Ectodermal cell (in vitro differentiated cells): ENCODE measurements at regions not wholly inside any gene's neighbourhood (a gene's known extent, or its start where the extent isn't known, plus 50 kb on each side); places are given as distances from the start of the nearest gene placed in this dataset.
"Not testable (repeated sequence)": the region's sequence is repeated elsewhere in the genome, so short reads cannot be mapped to it uniquely, and the experiment has no call there.

Experiments used
- H3K27ac ChIP-seq: 2 replicates; pipeline ENCODE4 v1.7.0; 2013; ENCODE audit warnings: mild to moderate bottlenecking, low read depth, low read length; ENCODE audit not compliant: insufficient read depth, poor library complexity, severe bottlenecking
- H3K27me3 ChIP-seq: 2 replicates; pipeline ENCODE4 v1.7.0; 2013; ENCODE audit warnings: mild to moderate bottlenecking, low read length; ENCODE audit not compliant: insufficient read depth, control insufficient read depth, poor library complexity, severe bottlenecking
- H3K36me3 ChIP-seq: one replicate; pipeline ENCODE4 v1.7.0; 2013; ENCODE audit warnings: low read length; ENCODE audit not compliant: control insufficient read depth, insufficient read depth
- H3K4me1 ChIP-seq: one replicate; pipeline ENCODE4 v1.7.0; 2013; ENCODE audit warnings: low read length; ENCODE audit not compliant: control insufficient read depth, insufficient read depth
- H3K4me3 ChIP-seq: 2 replicates; pipeline ENCODE4 v1.7.0; 2013; ENCODE audit warnings: low read depth, low read length, control low read depth; ENCODE audit not compliant: insufficient read depth
- H3K9me3 ChIP-seq: 2 replicates; pipeline ENCODE4 v1.7.0; 2013; ENCODE audit warnings: mild to moderate bottlenecking, low read length, moderate library complexity; ENCODE audit not compliant: control insufficient read depth
- WGBS, 2 experiments: methylation state at CpG; one replicate each; pipeline ENCODE4 v1.1.7; 2013; ENCODE audit warnings: missing lambda C conversion rate in 2 of 2; 5-methylcytosine and 5-hydroxymethylcytosine counted together

DNA sequence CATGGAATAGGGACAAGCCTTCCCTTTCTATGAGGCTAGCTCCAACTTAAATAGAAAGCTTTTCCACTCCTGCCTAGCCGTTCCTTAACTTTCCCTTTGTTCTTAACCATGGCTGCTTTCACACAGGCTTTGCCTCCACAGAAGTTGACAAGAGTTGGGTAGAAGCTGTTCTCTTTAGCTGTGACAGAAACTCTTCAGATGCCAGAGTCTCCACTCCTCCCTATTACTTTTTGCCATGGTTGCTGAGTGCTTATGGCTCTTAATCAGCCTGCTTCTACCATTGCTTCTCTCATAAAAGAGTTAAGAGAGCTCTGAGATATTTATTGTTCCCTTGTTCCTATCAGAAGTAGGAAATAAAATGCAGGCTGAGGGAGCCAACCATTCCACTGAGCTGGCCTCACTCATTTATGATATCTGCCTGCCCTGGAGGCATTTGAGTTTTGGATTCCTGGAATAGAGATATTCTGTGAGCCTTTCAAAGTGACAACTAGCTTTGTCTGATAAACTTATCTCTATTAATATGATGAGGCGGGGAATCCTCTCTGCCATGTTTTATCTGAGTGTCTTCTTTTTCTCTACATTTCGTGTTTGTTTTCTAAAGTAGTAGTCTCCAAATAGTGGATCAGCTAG, 162.6 kb downstream of the DMAC1 start:
- Histone ChIP-seq H3K4me3 (no peak overlapping the region), H3K27ac (no peak overlapping the region), H3K27me3 (no peaks in the 10 kb centered on the region), H3K4me1 (no peaks in the 10 kb centered on the region), H3K36me3 (no peaks in the 10 kb centered on the region), H3K9me3 (no peaks in the 10 kb centered on the region)
- 78 to 82% methylated on average over 3 of the region's 3 CpGs for WGBS, 2 experiments

DNA sequence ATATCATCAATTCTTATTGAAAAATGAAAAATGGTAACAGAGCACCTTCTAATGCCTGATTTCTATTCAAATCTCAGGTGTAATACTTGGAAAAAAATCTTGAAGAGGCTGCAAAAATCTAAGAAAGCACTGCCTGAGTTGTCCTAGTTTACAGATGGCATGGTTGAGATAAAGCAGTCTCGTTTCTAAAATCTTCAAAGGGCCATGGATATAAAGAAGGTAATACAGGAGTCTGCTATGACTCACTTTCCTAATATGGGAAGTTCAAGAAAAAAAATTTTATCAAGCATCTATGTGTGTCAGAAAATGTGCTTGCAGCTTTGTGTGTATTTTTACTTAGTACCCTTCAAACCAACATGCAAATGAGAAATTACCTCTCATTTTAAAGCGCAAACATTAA, 163.3 kb downstream of the DMAC1 start:
- H3K9me3 ChIP-seq = no peaks in the 10 kb centered on the region
- 87 to 95% methylated on average over 2 of the region's 2 CpGs for WGBS, 2 experiments
- no peaks in the 10 kb centered on the region for H3K4me1 ChIP-seq
- no peaks in the 10 kb centered on the region for H3K27me3 ChIP-seq
- H3K36me3 ChIP-seq = no peaks in the 10 kb centered on the region
- no peak overlapping the region for H3K27ac ChIP-seq
- H3K4me3 ChIP-seq = no peak overlapping the region

DNA sequence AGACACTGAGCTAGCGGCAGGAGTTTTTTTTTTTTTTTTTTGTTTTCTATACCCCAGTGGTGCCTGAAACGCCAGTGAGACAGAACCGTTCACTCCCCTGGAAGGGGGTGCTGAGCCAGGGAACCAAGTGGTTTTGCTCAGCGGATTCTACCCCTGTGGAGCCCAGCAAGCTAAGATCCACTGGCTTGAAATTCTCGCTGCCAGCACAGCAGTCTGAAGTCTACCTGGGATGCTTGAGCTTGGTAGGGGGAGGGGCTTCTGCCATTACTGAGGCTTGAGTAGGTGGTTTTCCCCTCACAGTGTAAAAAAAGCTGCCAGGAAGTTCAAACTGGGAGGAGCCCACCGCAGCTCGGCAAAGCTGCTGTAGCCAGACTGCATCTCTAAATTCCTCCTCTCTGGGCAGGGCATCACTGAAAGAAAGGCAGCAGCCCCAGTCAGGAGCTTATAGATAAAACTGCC, 173.0 kb downstream of the DMAC1 start:
- WGBS, 2 experiments = 27 to 31% methylated on average over 7 of the region's 7 CpGs
- H3K9me3 ChIP-seq, H3K4me1 ChIP-seq, H3K36me3 ChIP-seq, H3K27ac ChIP-seq, H3K4me3 ChIP-seq, H3K27me3 ChIP-seq: not testable (repeated sequence)

DNA sequence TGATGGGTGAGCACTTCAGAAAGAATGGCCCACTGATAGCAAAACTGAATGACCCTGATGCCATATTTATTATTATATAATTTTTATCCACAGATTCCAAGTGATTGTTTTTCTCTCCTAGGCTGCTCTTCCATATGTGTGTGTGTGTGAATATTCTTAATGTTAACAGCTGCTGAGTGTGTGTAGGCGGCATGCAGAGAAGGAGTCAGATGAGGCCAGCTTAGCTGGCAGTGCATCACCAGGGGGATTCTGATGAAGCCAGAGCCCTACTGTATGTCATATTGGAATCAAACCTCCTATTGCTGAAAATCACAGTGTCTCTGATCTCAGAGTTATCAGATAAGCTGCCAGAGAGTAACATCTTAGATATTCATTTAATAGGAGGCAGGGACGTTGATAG, 177.1 kb downstream of the DMAC1 start:
- H3K27ac ChIP-seq = no peak overlapping the region
- H3K27me3 ChIP-seq = no peaks in the 10 kb centered on the region
- H3K4me1 ChIP-seq = no peaks in the 10 kb centered on the region
- no peaks in the 10 kb centered on the region for H3K9me3 ChIP-seq
- 65 to 77% methylated on average over 2 of the region's 2 CpGs for WGBS, 2 experiments
- no peaks in the 10 kb centered on the region for H3K36me3 ChIP-seq
- H3K4me3 ChIP-seq = no peak overlapping the region

DNA sequence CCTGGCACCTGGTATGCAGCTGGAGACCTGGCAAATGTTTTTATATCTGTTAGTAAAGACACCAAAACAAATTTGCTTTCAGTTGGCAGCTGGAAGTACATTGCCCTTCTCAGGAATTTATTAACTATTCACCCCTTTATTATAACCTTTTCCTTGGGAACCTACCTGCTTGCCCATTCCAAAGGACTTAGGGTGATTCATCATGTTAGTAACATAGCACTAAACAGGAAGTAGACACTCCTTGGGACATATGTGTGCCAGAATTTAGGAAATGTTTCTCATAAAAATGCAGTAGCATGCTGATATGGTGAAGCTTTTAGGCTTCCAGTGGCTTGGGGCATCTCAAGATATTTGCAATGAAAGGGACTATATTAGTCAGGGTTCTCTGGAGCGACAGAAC, 184.2 kb downstream of the DMAC1 start:
- H3K36me3 ChIP-seq = no peaks in the 10 kb centered on the region
- no peaks in the 10 kb centered on the region for H3K27me3 ChIP-seq
- no peaks in the 10 kb centered on the region for H3K9me3 ChIP-seq
- no peak overlapping the region for H3K27ac ChIP-seq
- WGBS, 2 experiments = 89 to 97% methylated on average over 1 of the region's 1 CpG
- H3K4me1 ChIP-seq = no peaks in the 10 kb centered on the region
- no peak overlapping the region for H3K4me3 ChIP-seq

DNA sequence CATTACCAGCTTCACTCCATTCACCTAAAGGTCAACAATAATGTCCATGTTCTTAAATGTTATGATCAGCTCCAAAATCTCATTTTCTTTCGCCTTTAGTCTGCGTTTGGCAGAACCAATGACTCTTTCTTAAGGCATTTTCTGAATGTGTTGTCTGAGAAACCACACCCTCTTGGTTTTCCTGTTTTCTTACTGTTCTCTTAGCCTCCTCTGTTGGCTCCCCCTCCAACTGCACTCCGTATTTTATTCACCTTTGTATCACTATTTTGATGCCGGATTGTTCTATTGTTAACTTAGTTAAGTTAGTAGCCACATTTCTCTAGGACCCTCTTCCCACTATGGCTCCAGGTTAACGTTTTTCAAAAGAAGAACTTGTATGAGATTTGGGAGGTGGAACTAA, 185.6 kb downstream of the DMAC1 start:
- WGBS, 2 experiments = 88 to 93% methylated on average over 4 to 5 of the region's 5 CpGs
- Histone ChIP-seq H3K27ac (no peak overlapping the region), H3K4me1 (no peaks in the 10 kb centered on the region), H3K9me3 (no peaks in the 10 kb centered on the region), H3K36me3 (no peaks in the 10 kb centered on the region), H3K27me3 (no peaks in the 10 kb centered on the region), H3K4me3 (no peak overlapping the region)

DNA sequence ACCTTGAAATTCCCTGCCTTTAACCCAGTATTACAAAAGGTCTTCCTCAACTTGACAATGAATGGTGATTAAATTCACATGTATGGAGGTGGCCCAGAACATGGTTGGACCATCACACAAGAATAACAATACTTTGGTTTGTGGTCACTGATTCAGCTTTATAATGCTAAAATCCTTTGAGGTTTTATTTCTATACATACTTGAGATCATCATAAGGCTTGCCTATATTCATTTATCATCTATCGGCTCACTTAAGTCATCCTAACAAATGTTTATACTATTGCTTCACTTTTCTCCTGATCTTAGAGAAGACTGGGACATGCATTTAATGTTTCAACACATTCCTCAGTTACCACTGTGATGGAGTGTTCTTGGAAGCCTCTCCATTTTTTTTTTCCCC, 191.3 kb downstream of the DMAC1 start:
- Histone ChIP-seq H3K27ac (no peak overlapping the region), H3K4me1 (no peaks in the 10 kb centered on the region), H3K36me3 (no peaks in the 10 kb centered on the region), H3K27me3 (no peaks in the 10 kb centered on the region), H3K4me3 (no peak overlapping the region), H3K9me3 (no peaks in the 10 kb centered on the region)
- 88 to 94% methylated on average over 1 of the region's 1 CpG for WGBS, 2 experiments

DNA sequence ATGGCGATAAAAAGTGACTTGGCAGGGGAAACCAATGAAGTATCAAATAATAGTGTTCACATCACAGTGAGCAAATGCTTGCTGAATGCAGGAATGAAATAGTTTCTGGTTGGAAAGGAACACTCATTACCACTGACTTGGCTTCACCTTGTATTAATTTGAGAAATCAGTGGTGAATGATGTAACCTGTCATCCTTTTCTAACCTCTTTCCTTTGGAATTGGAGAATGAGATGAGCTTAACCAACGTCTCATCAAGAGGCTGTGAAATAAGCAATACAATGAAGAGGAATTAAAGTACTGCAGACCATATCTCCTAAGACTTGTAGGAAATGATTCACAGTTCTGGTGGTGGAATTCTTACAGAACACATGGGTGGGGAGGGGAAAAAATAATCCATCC, 192.2 kb downstream of the DMAC1 start:
- WGBS, 2 experiments = 38 to 100% methylated on average over 1 to 2 of the region's 2 CpGs
- H3K27ac ChIP-seq = no peak overlapping the region
- no peaks in the 10 kb centered on the region for H3K9me3 ChIP-seq
- H3K4me1 ChIP-seq = no peaks in the 10 kb centered on the region
- no peaks in the 10 kb centered on the region for H3K27me3 ChIP-seq
- H3K4me3 ChIP-seq = no peak overlapping the region
- no peaks in the 10 kb centered on the region for H3K36me3 ChIP-seq

DNA sequence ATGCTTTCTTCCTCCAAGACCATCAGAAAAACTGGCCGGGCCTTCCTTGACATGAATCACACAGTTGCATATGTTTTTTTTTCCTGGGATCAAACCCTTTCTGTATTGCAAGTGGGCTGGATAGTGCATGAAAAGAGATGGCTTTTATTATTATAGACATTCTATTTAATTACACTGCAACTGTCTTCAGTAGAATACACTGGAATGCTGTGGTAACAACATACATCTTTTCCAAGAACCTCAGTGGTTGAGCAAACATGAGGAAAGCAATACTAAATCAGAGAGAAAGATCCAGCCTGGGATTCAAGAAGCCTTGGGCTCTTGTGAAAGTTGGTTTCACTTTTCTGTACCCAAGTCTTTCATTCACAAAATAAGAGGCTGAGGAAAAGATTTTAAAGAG, 193.0 kb downstream of the DMAC1 start:
- H3K9me3 ChIP-seq = no peaks in the 10 kb centered on the region
- no peaks in the 10 kb centered on the region for H3K4me1 ChIP-seq
- H3K27me3 ChIP-seq = no peaks in the 10 kb centered on the region
- H3K4me3 ChIP-seq = no peak overlapping the region
- no peak overlapping the region for H3K27ac ChIP-seq
- 100% methylated on average over 1 of the region's 1 CpG for WGBS, 2 experiments
- no peaks in the 10 kb centered on the region for H3K36me3 ChIP-seq

DNA sequence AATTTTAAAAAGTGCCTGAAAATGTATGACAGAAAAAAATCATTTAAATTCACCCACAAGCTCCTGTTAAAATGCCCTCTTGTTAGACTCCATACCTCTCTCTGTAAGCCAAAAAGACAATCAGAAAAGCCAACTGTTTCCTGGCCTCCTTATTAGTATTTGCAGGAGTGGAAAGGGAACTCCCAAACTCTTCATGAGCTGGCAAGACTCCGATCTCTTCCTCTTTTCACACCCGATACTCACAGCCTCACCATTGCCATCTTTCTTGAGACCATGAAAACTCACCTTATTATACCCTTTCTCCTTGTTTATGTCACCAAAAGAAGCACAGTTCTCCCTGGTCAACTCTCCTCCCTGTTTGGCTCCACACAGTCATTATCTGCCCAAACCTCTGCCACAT, 197.8 kb downstream of the DMAC1 start:
- no peaks in the 10 kb centered on the region for H3K27me3 ChIP-seq
- no peak overlapping the region for H3K27ac ChIP-seq
- H3K36me3 ChIP-seq = no peaks in the 10 kb centered on the region
- H3K4me1 ChIP-seq = no peaks in the 10 kb centered on the region
- H3K9me3 ChIP-seq = no peaks in the 10 kb centered on the region
- H3K4me3 ChIP-seq = no peak overlapping the region
- 88 to 89% methylated on average over 2 of the region's 2 CpGs for WGBS, 2 experiments

DNA sequence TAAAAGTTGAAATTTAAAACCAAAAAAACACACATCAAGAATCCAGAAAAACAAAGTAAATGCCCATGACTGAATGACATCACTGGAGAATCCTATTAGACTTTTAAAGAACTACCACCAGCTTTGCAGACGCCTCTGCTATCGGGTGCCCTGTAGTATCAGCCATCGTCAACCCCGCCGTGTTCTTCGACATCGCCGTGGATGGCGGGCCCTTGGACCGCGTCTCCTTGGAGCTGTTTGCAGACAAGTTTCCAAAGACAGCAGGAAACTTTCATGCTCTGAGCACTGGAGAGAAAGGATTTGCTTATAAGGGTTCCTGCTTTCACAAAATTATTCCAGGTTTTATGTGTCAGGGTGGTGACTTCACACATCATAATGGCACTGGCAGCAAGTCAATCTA, 201.9 kb downstream of the DMAC1 start:
- no peaks in the 10 kb centered on the region for H3K4me1 ChIP-seq
- H3K4me3 ChIP-seq = no peak overlapping the region
- no peak overlapping the region for H3K27ac ChIP-seq
- H3K27me3 ChIP-seq = no peaks in the 10 kb centered on the region
- H3K9me3 ChIP-seq = no peaks in the 10 kb centered on the region
- WGBS, 2 experiments = 96 to 98% methylated on average over 11 of the region's 11 CpGs
- no peaks in the 10 kb centered on the region for H3K36me3 ChIP-seq
